ENCODE measurements at regions not wholly inside any gene's neighbourhood (a gene's known extent, or its start where the extent isn't known, plus 50 kb on each side); places are given as distances from the start of the nearest gene placed in this dataset.

DNA sequence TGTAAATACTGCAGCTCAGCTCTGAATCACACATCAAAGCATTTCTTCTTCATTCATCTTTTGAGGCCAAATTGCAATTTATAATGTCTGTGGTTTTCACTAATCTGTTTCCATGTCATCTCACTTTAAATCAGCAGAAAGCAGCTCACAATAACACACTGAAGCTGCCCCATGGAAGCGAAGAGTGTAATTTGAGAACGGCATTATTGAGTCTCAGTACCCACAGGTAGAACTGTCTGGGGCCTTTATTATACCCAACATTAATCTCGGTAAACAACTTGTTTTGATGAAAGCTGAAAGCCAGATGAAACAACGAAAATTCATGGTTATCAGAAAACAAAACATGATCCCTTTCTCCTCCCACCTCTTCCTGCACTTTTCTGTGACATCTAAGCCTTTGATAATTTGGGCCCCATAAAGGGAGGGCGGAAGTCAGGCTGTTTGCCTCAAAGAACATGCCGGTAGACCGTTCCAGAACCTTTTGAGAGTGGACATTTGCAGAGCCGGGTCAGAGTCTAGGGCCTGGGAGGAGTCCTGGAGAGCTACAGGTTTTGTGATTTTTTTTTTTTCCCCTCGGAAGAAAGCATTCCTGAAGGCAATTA lies 68.2 kb upstream of the SESN3 start:
- no peak overlapping the region for H2AFZ ChIP-seq (ENCODE audit: low read depth)
- no peak overlapping the region for H3K27ac ChIP-seq
- H3K4me1 ChIP-seq (ENCODE audit: low read depth, poor library complexity, severe bottlenecking), result no peaks in the 10 kb centered on the region
- TF ChIP-seq, protein P1, sequence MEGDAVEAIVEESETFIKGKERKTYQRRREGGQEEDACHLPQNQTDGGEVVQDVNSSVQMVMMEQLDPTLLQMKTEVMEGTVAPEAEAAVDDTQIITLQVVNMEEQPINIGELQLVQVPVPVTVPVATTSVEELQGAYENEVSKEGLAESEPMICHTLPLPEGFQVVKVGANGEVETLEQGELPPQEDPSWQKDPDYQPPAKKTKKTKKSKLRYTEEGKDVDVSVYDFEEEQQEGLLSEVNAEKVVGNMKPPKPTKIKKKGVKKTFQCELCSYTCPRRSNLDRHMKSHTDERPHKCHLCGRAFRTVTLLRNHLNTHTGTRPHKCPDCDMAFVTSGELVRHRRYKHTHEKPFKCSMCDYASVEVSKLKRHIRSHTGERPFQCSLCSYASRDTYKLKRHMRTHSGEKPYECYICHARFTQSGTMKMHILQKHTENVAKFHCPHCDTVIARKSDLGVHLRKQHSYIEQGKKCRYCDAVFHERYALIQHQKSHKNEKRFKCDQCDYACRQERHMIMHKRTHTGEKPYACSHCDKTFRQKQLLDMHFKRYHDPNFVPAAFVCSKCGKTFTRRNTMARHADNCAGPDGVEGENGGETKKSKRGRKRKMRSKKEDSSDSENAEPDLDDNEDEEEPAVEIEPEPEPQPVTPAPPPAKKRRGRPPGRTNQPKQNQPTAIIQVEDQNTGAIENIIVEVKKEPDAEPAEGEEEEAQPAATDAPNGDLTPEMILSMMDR (conservative IDR thresholded peaks at IDR 0.05; ENCODE audit: low read depth, low read length), result no peak
- H3K36me3 ChIP-seq (ENCODE audit: insufficient read depth), result no peaks in the 10 kb centered on the region
- no peak overlapping the region for H3K4me2 ChIP-seq
- H3K4me3 ChIP-seq (IDR thresholded peaks at IDR 0.05; ENCODE audit: insufficient read depth, low read depth, low read length), result no peak overlapping the region
- no peaks in the 10 kb centered on the region for H4K20me1 ChIP-seq (ENCODE audit: insufficient read depth)
- H3K27me3 ChIP-seq (ENCODE audit: insufficient read depth, low read depth), result no peaks in the 10 kb centered on the region
- H3K79me2 ChIP-seq (ENCODE audit: insufficient read depth, low read depth), result no peaks in the 10 kb centered on the region
- no peak overlapping the region for H3K9ac ChIP-seq

DNA sequence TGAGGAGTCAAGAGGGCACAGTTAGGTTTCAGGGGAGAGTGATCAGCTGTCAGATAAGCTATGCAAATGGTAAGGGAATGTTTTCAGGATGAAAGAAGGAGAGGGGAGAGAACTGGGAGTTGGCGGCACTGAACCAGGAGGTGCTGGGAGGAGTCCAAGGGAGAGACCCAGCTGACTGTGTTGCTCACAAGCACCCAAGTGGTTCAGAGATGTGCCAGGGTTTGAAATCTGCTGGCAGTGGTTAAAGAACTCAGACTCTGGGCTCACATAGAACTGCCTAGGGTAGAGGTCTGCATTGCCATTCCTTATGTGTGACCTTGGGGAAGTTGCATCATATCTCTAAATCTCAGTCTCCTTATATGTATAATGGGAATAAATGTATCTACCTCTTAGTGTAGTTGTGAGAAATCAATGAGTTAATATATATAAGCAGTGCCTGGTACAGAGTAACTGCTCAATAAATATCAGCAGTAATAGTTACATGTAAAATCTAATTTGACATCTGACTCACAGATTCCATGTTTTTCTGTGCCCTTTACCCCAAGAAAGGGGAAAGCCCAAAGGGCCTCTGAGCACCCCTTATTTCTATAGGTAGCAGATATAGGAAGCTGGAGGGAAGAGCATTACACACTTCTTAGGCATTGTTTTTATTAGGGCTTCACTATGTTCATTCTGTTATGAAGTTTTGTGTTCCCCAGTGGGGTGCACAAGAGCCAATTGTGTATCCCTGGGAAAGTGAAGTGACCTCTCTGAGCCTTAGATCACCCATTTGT lies 66.9 kb upstream of the SESN3 start:
- H3K4me2 ChIP-seq, result no peak overlapping the region
- no peaks in the 10 kb centered on the region for H4K20me1 ChIP-seq (ENCODE audit: insufficient read depth)

DNA sequence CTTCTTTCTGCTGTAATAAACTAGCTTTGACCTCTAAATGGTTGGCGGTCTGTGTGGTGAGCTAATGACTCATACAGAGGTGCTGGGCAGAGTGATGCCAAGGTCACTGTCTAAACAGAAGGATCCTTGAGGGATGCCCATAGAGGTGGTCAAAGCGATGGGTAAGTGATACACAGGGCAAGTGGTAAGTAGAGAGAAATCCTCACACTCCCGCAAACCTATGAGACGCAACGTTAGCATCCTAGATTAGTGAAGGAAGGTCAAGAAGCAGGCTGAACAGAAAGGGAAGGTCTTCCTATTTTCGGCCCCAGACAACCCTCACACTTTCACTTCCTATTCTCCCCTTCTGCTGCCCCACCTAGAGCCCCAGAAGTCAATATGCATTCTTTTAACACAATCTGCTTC lies 65.6 kb upstream of the SESN3 start:
- no peaks in the 10 kb centered on the region for H3K4me1 ChIP-seq (ENCODE audit: low read depth, poor library complexity, severe bottlenecking)
- H3K27me3 ChIP-seq (ENCODE audit: insufficient read depth, low read depth), result no peaks in the 10 kb centered on the region
- TF ChIP-seq, protein P1 (conservative IDR thresholded peaks at IDR 0.05; ENCODE audit: low read depth, low read length), result no peak
- no peak overlapping the region for H3K9ac ChIP-seq
- no peaks in the 10 kb centered on the region for H3K36me3 ChIP-seq (ENCODE audit: insufficient read depth)
- no peaks in the 10 kb centered on the region for H3K79me2 ChIP-seq (ENCODE audit: insufficient read depth, low read depth)
- H3K4me3 ChIP-seq (IDR thresholded peaks at IDR 0.05; ENCODE audit: insufficient read depth, low read depth, low read length), result no peak overlapping the region
- no peak overlapping the region for H3K27ac ChIP-seq
- H2AFZ ChIP-seq (ENCODE audit: low read depth), result no peak overlapping the region
- H4K20me1 ChIP-seq (ENCODE audit: insufficient read depth), result no peaks in the 10 kb centered on the region
- H3K4me2 ChIP-seq, result no peak overlapping the region

More for the DNA sequence above, 66.9 kb upstream of the SESN3 start:
- H3K27ac ChIP-seq, result no peak overlapping the region
- no peaks in the 10 kb centered on the region for H3K79me2 ChIP-seq (ENCODE audit: insufficient read depth, low read depth)
- TF ChIP-seq, protein P1 (conservative IDR thresholded peaks at IDR 0.05; ENCODE audit: low read depth, low read length), result no peak
- H3K9ac ChIP-seq, result no peak overlapping the region
- H2AFZ ChIP-seq (ENCODE audit: low read depth), result no peak overlapping the region
- no peaks in the 10 kb centered on the region for H3K27me3 ChIP-seq (ENCODE audit: insufficient read depth, low read depth)
- H3K4me3 ChIP-seq (IDR thresholded peaks at IDR 0.05; ENCODE audit: insufficient read depth, low read depth, low read length), result no peak overlapping the region
- H3K36me3 ChIP-seq (ENCODE audit: insufficient read depth), result no peaks in the 10 kb centered on the region
- no peaks in the 10 kb centered on the region for H3K4me1 ChIP-seq (ENCODE audit: low read depth, poor library complexity, severe bottlenecking)

DNA sequence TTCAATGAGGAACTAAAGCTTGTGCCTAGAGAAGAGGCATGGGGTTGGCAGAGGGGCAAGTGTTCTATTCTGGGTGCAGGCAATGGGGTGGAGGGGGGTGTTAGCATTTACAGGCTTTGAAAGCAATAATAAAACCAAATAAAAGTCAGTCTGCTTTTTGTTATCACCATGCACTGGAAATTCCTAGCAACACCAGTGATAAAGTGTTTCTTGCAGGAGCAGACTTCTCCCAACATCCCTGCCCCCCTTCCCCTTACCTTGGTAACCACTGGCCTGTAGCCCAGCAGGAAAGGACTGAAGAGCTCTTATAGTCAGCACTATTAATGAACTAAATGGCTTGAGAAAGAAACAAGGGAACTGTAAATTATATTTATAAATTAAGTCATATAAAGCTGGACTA lies 65.2 kb upstream of the SESN3 start:
- H3K4me2 ChIP-seq, result no peak overlapping the region
- no peaks in the 10 kb centered on the region for H4K20me1 ChIP-seq (ENCODE audit: insufficient read depth)
- no peak overlapping the region for H3K4me3 ChIP-seq (IDR thresholded peaks at IDR 0.05; ENCODE audit: insufficient read depth, low read depth, low read length)
- no peak overlapping the region for H3K9ac ChIP-seq
- no peaks in the 10 kb centered on the region for H3K27me3 ChIP-seq (ENCODE audit: insufficient read depth, low read depth)
- TF ChIP-seq, protein P1 (conservative IDR thresholded peaks at IDR 0.05; ENCODE audit: low read depth, low read length), result no peak
- no peaks in the 10 kb centered on the region for H3K36me3 ChIP-seq (ENCODE audit: insufficient read depth)
- no peaks in the 10 kb centered on the region for H3K79me2 ChIP-seq (ENCODE audit: insufficient read depth, low read depth)
- no peaks in the 10 kb centered on the region for H3K4me1 ChIP-seq (ENCODE audit: low read depth, poor library complexity, severe bottlenecking)
- no peak overlapping the region for H2AFZ ChIP-seq (ENCODE audit: low read depth)
- no peak overlapping the region for H3K27ac ChIP-seq
